Gastrocnemius medialis (tissue), 4 donors: ENCODE measurements at regions not wholly inside any gene's neighbourhood (a gene's known extent, or its start where the extent isn't known, plus 50 kb on each side); places are given as distances from the start of the nearest gene placed in this dataset.

Experiments
- ATAC-seq, 2 donors: fragments of 150-250 bp; one replicate each; pipeline ENCODE4 v1.9.1; 2016
- DNase-seq, 2 donors: peaks; one replicate each; pipeline ENCODE4 v3.0.0-alpha.2; 2019
- H3K27ac ChIP-seq, 4 donors: fragments of 200-600 bp; sonication (generic); 1 replicate in 1 of 4; 2 replicates in 3 of 4; pipeline ENCODE4 v1.5.1; 2016 to 2018; ENCODE audit warnings: mild to moderate bottlenecking in 2 of 4, moderate library complexity in 1 of 4
- H3K27me3 ChIP-seq, 3 donors: fragments of 200-600 bp; sonication (generic) in 2 of 3; 1 replicate in 1 of 3; 2 replicates in 2 of 3; pipeline versions ENCODE4 v1.5.1 to v1.6.0; 2016 to 2019; ENCODE audit warnings: mild to moderate bottlenecking in 1 of 3, moderate library complexity in 1 of 3
- H3K36me3 ChIP-seq, 2 donors: fragments of 200-600 bp; sonication (generic) in 1 of 2; one replicate each; pipeline ENCODE4 v1.5.1; 2017 to 2018
- H3K4me1 ChIP-seq, 2 donors: fragments of 200-600 bp; sonication (generic) in 1 of 2; one replicate each; pipeline ENCODE4 v1.5.1; 2016 to 2017; ENCODE audit warnings: mild to moderate bottlenecking in 2 of 2
- H3K4me3 ChIP-seq, 4 donors: fragments of 200-600 bp; sonication (generic) in 3 of 4; 1 replicate in 1 of 4; 2 replicates in 3 of 4; pipeline ENCODE4 v1.5.1; 2016 to 2019; ENCODE audit warnings: mild to moderate bottlenecking in 2 of 4
- H3K9me3 ChIP-seq, 3 donors: fragments of 200-600 bp; sonication (generic) in 2 of 3; 1 replicate in 1 of 3; 2 replicates in 2 of 3; pipeline ENCODE4 v1.5.1; 2016 to 2019
- CTCF ChIP-seq, 5 experiments: fragments of 450-650 bp in 3 of 5; fragments of 200-600 bp in 2 of 5; sonication (generic) in 2 of 5; IDR thresholded peaks in 4 of 5; conservative IDR thresholded peaks in 1 of 5; 1 replicate in 4 of 5; 2 replicates in 1 of 5; pipeline ENCODE4 v1.5.1; 2016 to 2019; ENCODE audit warnings: antibody characterized with exemption in 5 of 5, mild to moderate bottlenecking in 3 of 5, moderate library complexity in 3 of 5
- POLR2A ChIP-seq, 2 donors: fragments of 450-650 bp; IDR thresholded peaks; one replicate each; pipeline ENCODE4 v1.6.1; 2017; ENCODE audit warnings: antibody characterized with exemption in 2 of 2, mild to moderate bottlenecking in 2 of 2, moderate library complexity in 2 of 2
- in situ Hi-C, 4 donors: fragments of 200-750 bp; cut with MboI; loops; one replicate each; pipeline versions ENCODE4 v1.15.0 to v1.8.0; 2017; ENCODE audit warnings: low sequenced_read_pairs in 4 of 4
- intact Hi-C: fragments of 100-400 bp; cut with DNase I; formaldehyde crosslinking; loops from one replicate; pipeline ENCODE4 v1.15.1; 2023; ENCODE audit warnings: low total_unique reads

GRCh38 chr14:78023112-78023511, 147.1 kb upstream of the NRXN3 start:
- no peak for TF ChIP-seq POLR2A (IDR thresholded peaks at IDR 0.05)
- no peak for TF ChIP-seq CTCF (IDR thresholded peaks at IDR 0.05 in 4 of 5, conservative IDR thresholded peaks at IDR 0.05 in 1 of 5)
- no peak for ATAC-seq
- intact Hi-C loops, result loop anchor here (5.0 kb wide), 1 partner anchor 544 kb away; no protein-coding TSS in a partner anchor
- Histone ChIP-seq H3K4me3 (no peak overlapping the region), H3K27me3 (no peaks in the 10 kb centered on the region), H3K4me1 (no peaks in the 10 kb centered on the region), H3K9me3 (no peaks in the 10 kb centered on the region), H3K36me3 (no peaks in the 10 kb centered on the region), H3K27ac (no peak overlapping the region)
- in situ Hi-C loops, result no loop called here
- DNase-seq, result no peak

- intact Hi-C loops, result no loop called here
- DNase-seq (no peak), ATAC-seq (no peak)
- Histone ChIP-seq H3K27ac (no peak overlapping the region), H3K27me3 (no peaks in the 10 kb centered on the region), H3K4me1 (no peaks in the 10 kb centered on the region), H3K4me3 (no peak overlapping the region), H3K36me3 (no peaks in the 10 kb centered on the region), H3K9me3 (no peaks in the 10 kb centered on the region)
- TF ChIP-seq CTCF (IDR thresholded peaks at IDR 0.05 in 4 of 5, conservative IDR thresholded peaks at IDR 0.05 in 1 of 5) (no peak), POLR2A (IDR thresholded peaks at IDR 0.05) (no peak)
- in situ Hi-C loops, result no loop called here
These were observed 141.7 kb upstream of the NRXN3 start for GRCh38 chr14:78028471-78028870.

GRCh38 chr14:78029601-78030372, 140.4 kb upstream of the NRXN3 start:
- Histone ChIP-seq H3K36me3 (no peaks in the 10 kb centered on the region), H3K27me3 (no peaks in the 10 kb centered on the region), H3K4me1 (no peaks in the 10 kb centered on the region), H3K27ac (no peak overlapping the region), H3K4me3 (no peak overlapping the region), H3K9me3 (no peaks in the 10 kb centered on the region)
- in situ Hi-C loops, result no loop called here
- no peak for ATAC-seq
- intact Hi-C loops, result no loop called here
- TF ChIP-seq CTCF (IDR thresholded peaks at IDR 0.05 in 4 of 5, conservative IDR thresholded peaks at IDR 0.05 in 1 of 5) (no peak), POLR2A (IDR thresholded peaks at IDR 0.05) (no peak)
- no peak for DNase-seq

- TF ChIP-seq CTCF (IDR thresholded peaks at IDR 0.05 in 4 of 5, conservative IDR thresholded peaks at IDR 0.05 in 1 of 5) (no peak), POLR2A (IDR thresholded peaks at IDR 0.05) (no peak)
- no peaks in the 10 kb centered on the region for H3K9me3 ChIP-seq
- intact Hi-C loops, result no loop called here
- DNase-seq (no peak), ATAC-seq (peak; percentile 44 to 75)
- H3K27me3 ChIP-seq, result no peaks in the 10 kb centered on the region
- in situ Hi-C loops, result no loop called here
- no peak overlapping the region for H3K4me3 ChIP-seq
- H3K4me1 ChIP-seq, result peaks cover 0 to 3% of the 10 kb centered on the region in 2 donors
- no peaks in the 10 kb centered on the region for H3K36me3 ChIP-seq
- peak overlapping the region in 1 of 4 donors; percentile 27 for H3K27ac ChIP-seq
These were observed 126.8 kb upstream of the NRXN3 start for GRCh38 chr14:78043349-78043748.
